Neural cell (in vitro differentiated cells): ENCODE measurements at regions not wholly inside any gene's neighbourhood (a gene's known extent, or its start where the extent isn't known, plus 50 kb on each side); places are given as distances from the start of the nearest gene placed in this dataset.

ENCODE experiments used
- EZH2 ChIP-seq: fragments of 200-600, 300-800 bp; shearing (Covaris generic), sonication (generic); IDR thresholded peaks from 2 replicates; pipeline ENCODE4 v1.6.1; 2014; ENCODE audit warnings: antibody characterized with exemption, low read length, borderline replicate concordance, mild to moderate bottlenecking; ENCODE audit not compliant: insufficient read depth, poor library complexity, severe bottlenecking
- TAF1 ChIP-seq: IDR thresholded peaks from 2 replicates; pipeline ENCODE4 v1.6.1; 2012; ENCODE audit warnings: low read depth
- TF ChIP-seq, protein P1 (sequence below): fragments of 450-650 bp; IDR thresholded peaks from 2 replicates; pipeline ENCODE4 v1.5.1; 2014; ENCODE audit warnings: antibody characterized with exemption, mild to moderate bottlenecking, moderate library complexity; ENCODE audit not compliant: poor library complexity, severe bottlenecking

DNA sequence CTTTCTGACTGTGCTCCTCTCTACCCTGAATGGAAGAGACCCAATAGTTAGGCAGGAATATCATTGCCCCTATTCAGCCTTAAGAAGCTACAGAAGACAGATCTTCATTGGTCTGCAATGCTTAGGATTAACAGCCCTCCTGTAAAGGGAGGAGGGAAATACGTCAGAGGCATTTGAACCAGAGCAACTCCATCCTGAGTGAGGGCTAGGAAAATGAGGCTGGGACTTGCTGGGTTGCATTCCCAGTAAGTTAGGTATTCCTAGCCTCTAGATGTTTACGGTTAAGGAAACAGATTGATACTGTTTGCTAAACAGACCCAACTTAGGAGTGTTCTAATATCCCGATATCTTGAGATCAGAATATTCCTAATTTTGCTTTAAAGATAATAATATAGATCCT is 63.5 kb downstream of the PCDH18 start:
- no peak for TF ChIP-seq TAF1
- TF ChIP-seq, protein P1, sequence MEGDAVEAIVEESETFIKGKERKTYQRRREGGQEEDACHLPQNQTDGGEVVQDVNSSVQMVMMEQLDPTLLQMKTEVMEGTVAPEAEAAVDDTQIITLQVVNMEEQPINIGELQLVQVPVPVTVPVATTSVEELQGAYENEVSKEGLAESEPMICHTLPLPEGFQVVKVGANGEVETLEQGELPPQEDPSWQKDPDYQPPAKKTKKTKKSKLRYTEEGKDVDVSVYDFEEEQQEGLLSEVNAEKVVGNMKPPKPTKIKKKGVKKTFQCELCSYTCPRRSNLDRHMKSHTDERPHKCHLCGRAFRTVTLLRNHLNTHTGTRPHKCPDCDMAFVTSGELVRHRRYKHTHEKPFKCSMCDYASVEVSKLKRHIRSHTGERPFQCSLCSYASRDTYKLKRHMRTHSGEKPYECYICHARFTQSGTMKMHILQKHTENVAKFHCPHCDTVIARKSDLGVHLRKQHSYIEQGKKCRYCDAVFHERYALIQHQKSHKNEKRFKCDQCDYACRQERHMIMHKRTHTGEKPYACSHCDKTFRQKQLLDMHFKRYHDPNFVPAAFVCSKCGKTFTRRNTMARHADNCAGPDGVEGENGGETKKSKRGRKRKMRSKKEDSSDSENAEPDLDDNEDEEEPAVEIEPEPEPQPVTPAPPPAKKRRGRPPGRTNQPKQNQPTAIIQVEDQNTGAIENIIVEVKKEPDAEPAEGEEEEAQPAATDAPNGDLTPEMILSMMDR = no peak
- no peak for TF ChIP-seq EZH2
